ENCODE measurements at regions not wholly inside any gene's neighbourhood (a gene's known extent, or its start where the extent isn't known, plus 50 kb on each side); places are given as distances from the start of the nearest gene placed in this dataset.

DNA sequence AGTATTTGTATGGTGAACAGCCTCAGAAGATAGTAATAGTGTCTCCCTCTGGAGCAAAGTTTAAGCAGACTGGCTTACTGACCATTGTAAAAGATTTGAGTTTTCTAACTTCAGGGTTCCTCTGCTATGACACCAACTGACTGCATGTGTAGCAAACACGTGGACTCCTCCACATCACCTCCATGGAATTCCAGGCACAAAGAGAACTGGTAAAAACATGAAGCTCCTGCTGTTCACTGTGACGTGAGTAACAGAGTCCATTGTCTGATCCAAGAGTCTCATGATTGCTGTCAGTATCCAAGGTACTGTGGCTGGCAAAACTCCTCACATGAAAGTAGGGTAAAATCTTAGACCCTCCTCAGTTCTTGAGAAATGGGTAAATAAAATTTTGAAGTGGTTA is 107.6 kb upstream of the FAM9B start:
- Histone ChIP-seq H3K79me2 (ENCODE audit: control insufficient read depth, insufficient read depth, low read length) (no peaks in the 10 kb centered on the region), H3K36me3 (ENCODE audit: control insufficient read depth in 2 of 2, extremely low read depth in 1 of 2, insufficient read depth in 2 of 2, low read length in 2 of 2) (no peaks in the 10 kb centered on the region), H3K4me1 (ENCODE audit: control insufficient read depth, extremely low read depth, insufficient read depth, low read length) (peaks cover 9% of the 10 kb centered on the region), H3K9me1 (ENCODE audit: control insufficient read depth, extremely low read depth, insufficient read depth, low read length) (no peaks in the 10 kb centered on the region), H3K9ac (ENCODE audit: control insufficient read depth, extremely low read depth, insufficient read depth, low read length) (no peak overlapping the region), H3K27ac (ENCODE audit: control insufficient read depth, insufficient read depth, low read length) (peak overlapping the region; percentile 70), H3K4me3 (ENCODE audit: control insufficient read depth in 2 of 3, extremely low read depth in 1 of 3, insufficient read depth in 2 of 3, low read depth in 1 of 3, low read length in 3 of 3) (no peak overlapping the region), H4K20me1 (ENCODE audit: control insufficient read depth, extremely low read depth, insufficient read depth, low read length) (no peaks in the 10 kb centered on the region), H3K9me3 (ENCODE audit: control insufficient read depth, low read depth, low read length) (no peaks in the 10 kb centered on the region), H2AFZ (ENCODE audit: control insufficient read depth, low read length) (peak overlapping the region; percentile 46), H3K4me2 (ENCODE audit: control insufficient read depth, extremely low read depth, insufficient read depth, low read depth, low read length) (no peak overlapping the region), H3K27me3 (ENCODE audit: control insufficient read depth, extremely low read depth, insufficient read depth, low read length) (no peaks in the 10 kb centered on the region)
- FAIRE-seq (peak; percentile 48), DNase-seq (ENCODE audit: low read depth, low spot score) (peak; percentile 45)
- dilution Hi-C loops (cut with MboI; ENCODE audit: extremely low pct_ligation_motif_present, low sequenced_read_pairs) = no loop called here
- TF ChIP-seq EZH2 (IDR thresholded peaks at IDR 0.05; ENCODE audit: low read length) = no peak
- TF ChIP-seq, protein P1, sequence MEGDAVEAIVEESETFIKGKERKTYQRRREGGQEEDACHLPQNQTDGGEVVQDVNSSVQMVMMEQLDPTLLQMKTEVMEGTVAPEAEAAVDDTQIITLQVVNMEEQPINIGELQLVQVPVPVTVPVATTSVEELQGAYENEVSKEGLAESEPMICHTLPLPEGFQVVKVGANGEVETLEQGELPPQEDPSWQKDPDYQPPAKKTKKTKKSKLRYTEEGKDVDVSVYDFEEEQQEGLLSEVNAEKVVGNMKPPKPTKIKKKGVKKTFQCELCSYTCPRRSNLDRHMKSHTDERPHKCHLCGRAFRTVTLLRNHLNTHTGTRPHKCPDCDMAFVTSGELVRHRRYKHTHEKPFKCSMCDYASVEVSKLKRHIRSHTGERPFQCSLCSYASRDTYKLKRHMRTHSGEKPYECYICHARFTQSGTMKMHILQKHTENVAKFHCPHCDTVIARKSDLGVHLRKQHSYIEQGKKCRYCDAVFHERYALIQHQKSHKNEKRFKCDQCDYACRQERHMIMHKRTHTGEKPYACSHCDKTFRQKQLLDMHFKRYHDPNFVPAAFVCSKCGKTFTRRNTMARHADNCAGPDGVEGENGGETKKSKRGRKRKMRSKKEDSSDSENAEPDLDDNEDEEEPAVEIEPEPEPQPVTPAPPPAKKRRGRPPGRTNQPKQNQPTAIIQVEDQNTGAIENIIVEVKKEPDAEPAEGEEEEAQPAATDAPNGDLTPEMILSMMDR (optimal IDR thresholded peaks at IDR 0.05 in 1 of 3, IDR thresholded peaks at IDR 0.05 in 1 of 3, conservative IDR thresholded peaks at IDR 0.05 in 1 of 3; ENCODE audit: extremely low read depth in 1 of 3, insufficient read depth in 2 of 3, low read length in 3 of 3) = no peak

DNA sequence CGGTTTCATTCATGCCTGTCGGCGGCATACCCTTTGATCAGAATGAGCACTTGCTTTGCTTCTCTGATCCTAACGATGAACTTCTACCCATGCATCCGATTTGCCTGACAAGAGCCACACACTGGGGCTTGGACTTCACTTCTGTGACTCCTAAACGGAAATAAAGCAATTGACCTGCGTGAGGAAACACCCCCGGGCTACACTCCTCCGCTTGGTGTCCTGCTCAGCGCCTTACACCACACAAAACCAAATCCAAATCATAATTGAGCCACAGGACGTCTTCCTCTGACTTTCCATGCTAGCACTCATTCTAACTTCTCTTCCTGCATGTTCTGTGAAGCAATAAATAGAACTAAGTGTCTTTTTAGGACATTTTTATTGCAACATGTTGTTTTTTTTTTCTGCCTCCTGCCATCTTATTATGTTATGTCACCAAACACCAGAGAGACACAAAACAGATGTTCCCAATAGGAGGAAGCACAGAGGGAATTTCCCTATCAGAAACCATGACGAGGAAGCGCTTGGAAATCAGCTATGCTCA is 110.8 kb upstream of the FAM9B start:
- no peak overlapping the region for H3K4me2 ChIP-seq (ENCODE audit: control insufficient read depth, extremely low read depth, insufficient read depth, low read depth, low read length)
- peaks cover 20% of the 10 kb centered on the region for H3K4me1 ChIP-seq (ENCODE audit: control insufficient read depth, extremely low read depth, insufficient read depth, low read length)
- no peaks in the 10 kb centered on the region for H3K79me2 ChIP-seq (ENCODE audit: control insufficient read depth, insufficient read depth, low read length)
- H4K20me1 ChIP-seq (ENCODE audit: control insufficient read depth, extremely low read depth, insufficient read depth, low read length) = no peaks in the 10 kb centered on the region
- FAIRE-seq (no peak), DNase-seq (ENCODE audit: low read depth, low spot score) (no peak)
- H2AFZ ChIP-seq (ENCODE audit: control insufficient read depth, low read length) = no peak overlapping the region
- no peaks in the 10 kb centered on the region for H3K27me3 ChIP-seq (ENCODE audit: control insufficient read depth, extremely low read depth, insufficient read depth, low read length)
- H3K9me1 ChIP-seq (ENCODE audit: control insufficient read depth, extremely low read depth, insufficient read depth, low read length) = no peaks in the 10 kb centered on the region
- H3K9me3 ChIP-seq (ENCODE audit: control insufficient read depth, low read depth, low read length) = no peaks in the 10 kb centered on the region
- H3K9ac ChIP-seq (ENCODE audit: control insufficient read depth, extremely low read depth, insufficient read depth, low read length) = no peak overlapping the region
- no peak overlapping the region for H3K4me3 ChIP-seq (ENCODE audit: control insufficient read depth in 2 of 3, extremely low read depth in 1 of 3, insufficient read depth in 2 of 3, low read depth in 1 of 3, low read length in 3 of 3)
- no peak overlapping the region for H3K27ac ChIP-seq (ENCODE audit: control insufficient read depth, insufficient read depth, low read length)
- dilution Hi-C loops (cut with MboI; ENCODE audit: extremely low pct_ligation_motif_present, low sequenced_read_pairs) = no loop called here
- no peaks in the 10 kb centered on the region for H3K36me3 ChIP-seq (ENCODE audit: control insufficient read depth in 2 of 2, extremely low read depth in 1 of 2, insufficient read depth in 2 of 2, low read length in 2 of 2)
- TF ChIP-seq, protein P1 (optimal IDR thresholded peaks at IDR 0.05 in 1 of 3, IDR thresholded peaks at IDR 0.05 in 1 of 3, conservative IDR thresholded peaks at IDR 0.05 in 1 of 3; ENCODE audit: extremely low read depth in 1 of 3, insufficient read depth in 2 of 3, low read length in 3 of 3) = no peak
- TF ChIP-seq EZH2 (IDR thresholded peaks at IDR 0.05; ENCODE audit: low read length) = no peak

Measured in keratinocyte (primary cell).